H9 (cell line): ENCODE measurements at regions not wholly inside any gene's neighbourhood (a gene's known extent, or its start where the extent isn't known, plus 50 kb on each side); places are given as distances from the start of the nearest gene placed in this dataset.

Source experiments
- DNase-seq: peaks from one replicate; pipeline ENCODE4 v3.0.0-alpha.2; 2017
- H2AFZ ChIP-seq: one replicate; pipeline ENCODE4 v1.6.1; 2013; ENCODE audit warnings: mild to moderate bottlenecking, low read length, control low read depth, moderate library complexity
- H2AK5ac ChIP-seq: 2 replicates; pipeline ENCODE4 v1.6.1; 2013; ENCODE audit warnings: low read length, control low read depth, mixed read lengths; ENCODE audit not compliant: insufficient read length
- H2BK120ac ChIP-seq: one replicate; pipeline ENCODE4 v1.6.1; 2013; ENCODE audit warnings: low read depth, mild to moderate bottlenecking, low read length, control low read depth, inconsistent platforms; ENCODE audit not compliant: poor library complexity, severe bottlenecking
- H2BK12ac ChIP-seq: 2 replicates; pipeline ENCODE4 v1.6.1; 2013; ENCODE audit warnings: low read length, control low read depth, mixed read lengths, low read depth; ENCODE audit not compliant: insufficient read length
- H2BK15ac ChIP-seq: 2 replicates; pipeline ENCODE4 v1.6.1; 2013; ENCODE audit warnings: low read depth, low read length, control low read depth
- H2BK20ac ChIP-seq: one replicate; pipeline ENCODE4 v1.6.1; 2013; ENCODE audit warnings: low read depth, mild to moderate bottlenecking, low read length, control low read depth, inconsistent platforms; ENCODE audit not compliant: poor library complexity, severe bottlenecking
- H2BK5ac ChIP-seq: 2 replicates; pipeline ENCODE4 v1.6.1; 2013; ENCODE audit warnings: low read length, control low read depth, mixed read lengths; ENCODE audit not compliant: insufficient read length
- H3K14ac ChIP-seq: 2 replicates; pipeline ENCODE4 v1.6.1; 2013; ENCODE audit warnings: low read length, control low read depth; ENCODE audit not compliant: insufficient read depth
- H3K18ac ChIP-seq: 2 replicates; pipeline ENCODE4 v1.6.1; 2013; ENCODE audit warnings: low read depth, mild to moderate bottlenecking, mixed read lengths, low read length, control low read depth; ENCODE audit not compliant: insufficient read length
- H3K23ac ChIP-seq: 2 replicates; pipeline ENCODE4 v1.6.1; 2013; ENCODE audit warnings: low read length, control low read depth, mixed read lengths, low read depth; ENCODE audit not compliant: insufficient read length
- H3K23me2 ChIP-seq: 2 replicates; pipeline ENCODE4 v1.6.1; 2013; ENCODE audit warnings: low read depth, mild to moderate bottlenecking, mixed read lengths, low read length, control low read depth; ENCODE audit not compliant: insufficient read length, poor library complexity, severe bottlenecking
- H3K27ac ChIP-seq: 2 replicates; pipeline ENCODE4 v1.5.1; 2013; ENCODE audit warnings: low read length, control low read depth, mixed read lengths, low read depth; ENCODE audit not compliant: insufficient read length
- H3K27me3 ChIP-seq: 2 replicates; pipeline ENCODE4 v1.6.1; 2013; ENCODE audit warnings: low read length, control low read depth, inconsistent platforms; ENCODE audit not compliant: insufficient read depth
- H3K4ac ChIP-seq: 2 replicates; pipeline ENCODE4 v1.6.1; 2013; ENCODE audit warnings: low read depth, mild to moderate bottlenecking, control low read depth, inconsistent platforms, low read length, moderate library complexity
- H3K4me1 ChIP-seq: 2 replicates; pipeline ENCODE4 v1.6.1; 2013; ENCODE audit warnings: low read length, control low read depth, inconsistent platforms; ENCODE audit not compliant: insufficient read depth
- H3K4me2 ChIP-seq: 2 replicates; pipeline ENCODE4 v1.6.1; 2013; ENCODE audit warnings: low read length, control low read depth, mixed read lengths; ENCODE audit not compliant: insufficient read length, insufficient read depth
- H3K56ac ChIP-seq: 2 replicates; pipeline ENCODE4 v1.6.1; 2013; ENCODE audit warnings: low read depth, mild to moderate bottlenecking, mixed read lengths, low read length, control low read depth; ENCODE audit not compliant: insufficient read length
- H3K79me1 ChIP-seq: 2 replicates; pipeline ENCODE4 v1.6.1; 2013; ENCODE audit warnings: low read depth, mild to moderate bottlenecking, moderate library complexity, low read length, control low read depth, inconsistent platforms; ENCODE audit not compliant: insufficient read depth, poor library complexity, severe bottlenecking
- H3K79me2 ChIP-seq: 2 replicates; pipeline ENCODE4 v1.6.1; 2013; ENCODE audit warnings: low read length, control low read depth, inconsistent platforms; ENCODE audit not compliant: insufficient read depth
- H3K9ac ChIP-seq: 2 replicates; pipeline ENCODE4 v1.6.1; 2013; ENCODE audit warnings: low read length, control low read depth, mixed read lengths; ENCODE audit not compliant: insufficient read length; ENCODE audit errors: extremely low read depth
- H3K9me3 ChIP-seq: one replicate; pipeline ENCODE4 v1.6.1; 2013; ENCODE audit warnings: low read depth, low read length, inconsistent platforms; ENCODE audit not compliant: control insufficient read depth
- H3T11ph ChIP-seq: one replicate; pipeline ENCODE4 v1.6.1; 2013; ENCODE audit warnings: mild to moderate bottlenecking, low read length, control low read depth, inconsistent platforms
- H4K20me1 ChIP-seq: one replicate; pipeline ENCODE4 v1.6.1; 2013; ENCODE audit not compliant: control insufficient read depth, insufficient read length, insufficient read depth
- H4K5ac ChIP-seq: 2 replicates; pipeline ENCODE4 v1.6.1; 2013; ENCODE audit warnings: low read depth, mild to moderate bottlenecking, mixed read lengths, low read length, control low read depth; ENCODE audit not compliant: insufficient read length
- H4K8ac ChIP-seq: replicated peaks from 2 replicates; pipeline ENCODE4 v1.6.1; 2013; ENCODE audit warnings: low read length, control low read depth, mixed read lengths, low read depth; ENCODE audit not compliant: insufficient read length
- H4K91ac ChIP-seq: 2 replicates; pipeline ENCODE4 v1.6.1; 2013; ENCODE audit warnings: low read depth, mild to moderate bottlenecking, moderate library complexity, mixed read lengths, low read length, control low read depth; ENCODE audit not compliant: insufficient read length
- H3K27ac Mint-ChIP-seq, 3 experiments: 2 replicates in 2 of 3; 3 replicates in 1 of 3; pipeline ENCODE4 v1.8.0; 2020 to 2021; ENCODE audit warnings: mixed read lengths in 3 of 3, mild to moderate bottlenecking in 1 of 3, moderate library complexity in 1 of 3
- H3K27me3 Mint-ChIP-seq: 2 replicates; pipeline ENCODE4 v1.8.0; 2021; ENCODE audit warnings: low read depth, mild to moderate bottlenecking, moderate library complexity, mixed read lengths
- H3K36me3 Mint-ChIP-seq, 3 experiments: 2 replicates in 2 of 3; 3 replicates in 1 of 3; pipeline ENCODE4 v1.8.0; 2020 to 2021; ENCODE audit warnings: low read depth in 3 of 3, mixed read lengths in 3 of 3; ENCODE audit not compliant: insufficient read depth in 1 of 3
- H3K4me1 Mint-ChIP-seq, 2 experiments: 2 replicates each; pipeline ENCODE4 v1.8.0; 2020; ENCODE audit warnings: mixed read lengths in 2 of 2
- H3K4me3 Mint-ChIP-seq, 2 experiments: 2 replicates in 1 of 2; 3 replicates in 1 of 2; pipeline ENCODE4 v1.8.0; 2020 to 2021; ENCODE audit warnings: mild to moderate bottlenecking in 2 of 2, mixed read lengths in 2 of 2, moderate library complexity in 1 of 2
- H3K9me3 Mint-ChIP-seq, 2 experiments: 2 replicates in 1 of 2; 3 replicates in 1 of 2; pipeline ENCODE4 v1.8.0; 2020; ENCODE audit warnings: mild to moderate bottlenecking in 2 of 2, mixed read lengths in 2 of 2, moderate library complexity in 1 of 2
- WGBS: extraction: QIAGEN DNeasy Blood & Tissue Kit; methylation state at CpG from one replicate; pipeline ENCODE4 v1.1.7; 2013; ENCODE audit warnings: missing lambda C conversion rate, low lambda C conversion rate, mixed read lengths; ENCODE audit not compliant: insufficient read length; ENCODE audit errors: extremely low coverage; 5-methylcytosine and 5-hydroxymethylcytosine counted together
- TF ChIP-seq, protein P1 (sequence below): fragments of 200-600 bp; sonication (generic); conservative IDR thresholded peaks from 3 replicates; pipeline ENCODE4 v1.8.0; 2021; ENCODE audit warnings: antibody characterized with exemption, mild to moderate bottlenecking

DNA sequence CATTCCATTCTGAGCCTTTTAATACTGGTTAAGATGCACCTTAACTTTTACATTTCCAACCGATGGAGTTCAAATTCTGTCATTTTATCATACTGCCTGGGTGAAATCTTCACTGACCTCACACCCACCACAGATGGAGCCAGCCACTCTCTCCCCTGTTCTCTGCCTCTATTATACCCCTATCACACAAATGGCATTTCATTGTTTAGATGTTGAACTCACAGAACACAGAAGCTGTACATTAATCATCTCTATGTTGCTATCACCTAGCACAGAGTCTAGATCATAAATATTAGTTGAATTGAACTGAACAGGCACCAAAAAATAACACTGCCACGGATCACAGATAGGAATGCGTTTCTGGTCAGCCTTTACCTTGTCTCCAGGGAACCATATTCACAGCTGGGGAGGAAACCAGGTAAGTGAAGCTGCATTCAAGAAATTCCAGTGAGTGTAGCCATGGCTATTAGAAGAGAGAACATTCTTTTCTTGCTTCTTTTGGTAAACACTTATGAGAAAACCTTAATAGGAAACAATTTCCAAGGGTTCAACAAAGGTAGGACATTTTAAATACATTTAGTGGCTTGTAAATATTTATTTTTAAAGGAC, 194.9 kb upstream of the RMST start:
- H3K56ac ChIP-seq, result no peak overlapping the region
- no peaks in the 10 kb centered on the region for H3K23me2 ChIP-seq
- no peaks in the 10 kb centered on the region; the same call in 1 of the 2 replicates for H3K4me1 ChIP-seq
- H2AK5ac ChIP-seq, result no peak overlapping the region
- H3K9me3 ChIP-seq, result peaks cover 9% of the 10 kb centered on the region
- Mint-ChIP-seq H3K4me1 (peaks cover 5 to 12% of the 10 kb centered on the region in 2 experiments), H3K27ac (peak overlapping the region in 1 of 3 experiments; percentile 14; a peak in 3 of 7 replicates), H3K27me3 (no peaks in the 10 kb centered on the region), H3K9me3 (peaks cover 17% of the 10 kb centered on the region in 2 experiments), H3K36me3 (peaks cover 0 to 24% (median 2%) of the 10 kb centered on the region in 3 experiments; a peak in 5 of 7 replicates), H3K4me3 (no peak overlapping the region)
- peak overlapping the region; percentile 33 for H2BK12ac ChIP-seq
- H3K79me2 ChIP-seq, result no peaks in the 10 kb centered on the region
- no peak overlapping the region for H3K14ac ChIP-seq
- H3K27me3 ChIP-seq, result no peaks in the 10 kb centered on the region
- no peak for DNase-seq
- H3K27ac ChIP-seq, result no peak overlapping the region
- H2BK20ac ChIP-seq, result peak overlapping the region; percentile 75
- H2BK15ac ChIP-seq, result no peak overlapping the region
- H3K4ac ChIP-seq, result 0 out of 2 replicates have a peak overlapping the region, but pooled peaks have one; percentile 40
- H3K4me2 ChIP-seq, result no peak overlapping the region
- no peak overlapping the region for H4K8ac ChIP-seq
- TF ChIP-seq, protein P1, sequence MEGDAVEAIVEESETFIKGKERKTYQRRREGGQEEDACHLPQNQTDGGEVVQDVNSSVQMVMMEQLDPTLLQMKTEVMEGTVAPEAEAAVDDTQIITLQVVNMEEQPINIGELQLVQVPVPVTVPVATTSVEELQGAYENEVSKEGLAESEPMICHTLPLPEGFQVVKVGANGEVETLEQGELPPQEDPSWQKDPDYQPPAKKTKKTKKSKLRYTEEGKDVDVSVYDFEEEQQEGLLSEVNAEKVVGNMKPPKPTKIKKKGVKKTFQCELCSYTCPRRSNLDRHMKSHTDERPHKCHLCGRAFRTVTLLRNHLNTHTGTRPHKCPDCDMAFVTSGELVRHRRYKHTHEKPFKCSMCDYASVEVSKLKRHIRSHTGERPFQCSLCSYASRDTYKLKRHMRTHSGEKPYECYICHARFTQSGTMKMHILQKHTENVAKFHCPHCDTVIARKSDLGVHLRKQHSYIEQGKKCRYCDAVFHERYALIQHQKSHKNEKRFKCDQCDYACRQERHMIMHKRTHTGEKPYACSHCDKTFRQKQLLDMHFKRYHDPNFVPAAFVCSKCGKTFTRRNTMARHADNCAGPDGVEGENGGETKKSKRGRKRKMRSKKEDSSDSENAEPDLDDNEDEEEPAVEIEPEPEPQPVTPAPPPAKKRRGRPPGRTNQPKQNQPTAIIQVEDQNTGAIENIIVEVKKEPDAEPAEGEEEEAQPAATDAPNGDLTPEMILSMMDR, result no peak
- no peak overlapping the region for H3T11ph ChIP-seq
- H2AFZ ChIP-seq, result no peak overlapping the region
- no peak overlapping the region for H3K23ac ChIP-seq
- H3K18ac ChIP-seq, result no peak overlapping the region
- H4K20me1 ChIP-seq, result no peaks in the 10 kb centered on the region
- no peak overlapping the region for H2BK120ac ChIP-seq
- no peak overlapping the region for H4K91ac ChIP-seq
- no CpG with 5 or more reads among the region's 3 CpGs for WGBS
- H2BK5ac ChIP-seq, result no peak overlapping the region
- no peaks in the 10 kb centered on the region for H3K79me1 ChIP-seq
- no peak overlapping the region for H3K9ac ChIP-seq
- H4K5ac ChIP-seq, result no peak overlapping the region
